Heart right ventricle (tissue), 16 donors: ENCODE measurements at regions not wholly inside any gene's neighbourhood (a gene's known extent, or its start where the extent isn't known, plus 50 kb on each side); places are given as distances from the start of the nearest gene placed in this dataset.

Experiments
- ATAC-seq, 8 donors: fragments of 200-7000 bp; cut with Tn5 transposase; one replicate each; pipeline ENCODE4 v1.9.1; 2020; ENCODE audit warnings: mild to moderate bottlenecking in 8 of 8, moderate library complexity in 8 of 8, moderate number of reproducible peaks in 1 of 8
- DNase-seq, 2 donors: peaks; one replicate each; pipeline ENCODE4 v3.0.0-alpha.2; 2020
- H3K27ac ChIP-seq, 10 donors: fragments of 200-600 bp; sonication (generic) in 2 of 10; one replicate each; pipeline versions ENCODE4 v1.5.0 to v1.8.0; 2020 to 2022; ENCODE audit warnings: mild to moderate bottlenecking in 3 of 10
- H3K27me3 ChIP-seq, 7 donors: fragments of 200-600 bp; one replicate each; pipeline ENCODE4 v1.8.0; 2021 to 2022; ENCODE audit warnings: mild to moderate bottlenecking in 2 of 7
- H3K36me3 ChIP-seq, 9 donors: fragments of 200-600 bp; sonication (generic) in 1 of 9; one replicate each; pipeline versions ENCODE4 v1.5.0 to v1.8.0; 2020 to 2022; ENCODE audit warnings: mild to moderate bottlenecking in 2 of 9
- H3K4me1 ChIP-seq, 9 donors: fragments of 200-600 bp; sonication (generic) in 1 of 9; one replicate each; pipeline versions ENCODE4 v1.5.0 to v1.8.0; 2020 to 2022; ENCODE audit warnings: mild to moderate bottlenecking in 4 of 9
- H3K4me3 ChIP-seq, 10 donors: fragments of 200-600 bp; sonication (generic) in 2 of 10; one replicate each; pipeline versions ENCODE4 v1.5.0 to v1.8.0; 2020 to 2022; ENCODE audit warnings: mild to moderate bottlenecking in 7 of 10, moderate library complexity in 2 of 10
- H3K9me3 ChIP-seq, 11 donors: fragments of 200-600 bp in 10 of 11; sonication (generic) in 2 of 11; one replicate each; pipeline versions ENCODE4 v1.5.0 to v1.8.0; 2013 to 2022; ENCODE audit warnings: mild to moderate bottlenecking in 2 of 11, control low read depth in 1 of 11, moderate library complexity in 1 of 11
- WGBS, 2 donors: extraction: QIAGEN DNeasy Blood & Tissue Kit; methylation state at CpG; one replicate each; pipeline ENCODE4 v1.1.7; 2013; ENCODE audit warnings: inconsistent platforms in 1 of 2; 5-methylcytosine and 5-hydroxymethylcytosine counted together
- intact Hi-C, 10 donors: fragments of 100-400 bp; cut with DNase I; formaldehyde crosslinking; loops; one replicate each; pipeline versions ENCODE4 v1.11.1 to v1.14.2; 2022
- TF ChIP-seq, protein P1 (sequence below), 9 donors: fragments of 200-600 bp; sonication (generic) in 2 of 9; IDR thresholded peaks; one replicate each; pipeline versions ENCODE4 v1.5.0 to v1.8.0; 2021 to 2022; ENCODE audit warnings: antibody characterized with exemption in 9 of 9, mild to moderate bottlenecking in 5 of 9, moderate library complexity in 1 of 9
- donor health status: Arrhythmogenic right ventricular cardiomyopathy.
- donor health status: ischemic (EF 13 %, LVEDD 7.1; RV severe dilation, severe dysfunction).
- donor health status: healthy with polysubstance abuse.
- donor health status: DM: no; HTN: yes; CAD: no.
- donor health status: DM: no; HTN: no; CAD: no.
- donor health status: ischemic (EF 25% LVEDD 6.9; RV normal size, moderate dysfunction).
- donor health status: ischemic (EF 25% LVEDD 5.7; RV mildly dilated, moderate dysfunction).
- donor health status: healthy.
- donor health status: DM: yes; HTN: yes; CAD: no.
- donor health status: Ischemic cardiomyopathy.
- donor health status: ischemic (EF 35%, LVEDD 5.7; RV mildly dilated, moderate dysfunction).
- donor health status: nonischemic (EF 11% LVEDD 7.7; RV severe dilation, severe dysfunction).
- donor health status: DM: yes; HTN: yes; CAD: no.
- donor health status: PGD.
- donor health status: ischemic (EF 29% LVEDD 5.4; RV normal size, mild dysfunction).
- donor health status: nonischemic (EF 23%, LVEDD 6.1; RV moderate dilation, normal function).

DNA sequence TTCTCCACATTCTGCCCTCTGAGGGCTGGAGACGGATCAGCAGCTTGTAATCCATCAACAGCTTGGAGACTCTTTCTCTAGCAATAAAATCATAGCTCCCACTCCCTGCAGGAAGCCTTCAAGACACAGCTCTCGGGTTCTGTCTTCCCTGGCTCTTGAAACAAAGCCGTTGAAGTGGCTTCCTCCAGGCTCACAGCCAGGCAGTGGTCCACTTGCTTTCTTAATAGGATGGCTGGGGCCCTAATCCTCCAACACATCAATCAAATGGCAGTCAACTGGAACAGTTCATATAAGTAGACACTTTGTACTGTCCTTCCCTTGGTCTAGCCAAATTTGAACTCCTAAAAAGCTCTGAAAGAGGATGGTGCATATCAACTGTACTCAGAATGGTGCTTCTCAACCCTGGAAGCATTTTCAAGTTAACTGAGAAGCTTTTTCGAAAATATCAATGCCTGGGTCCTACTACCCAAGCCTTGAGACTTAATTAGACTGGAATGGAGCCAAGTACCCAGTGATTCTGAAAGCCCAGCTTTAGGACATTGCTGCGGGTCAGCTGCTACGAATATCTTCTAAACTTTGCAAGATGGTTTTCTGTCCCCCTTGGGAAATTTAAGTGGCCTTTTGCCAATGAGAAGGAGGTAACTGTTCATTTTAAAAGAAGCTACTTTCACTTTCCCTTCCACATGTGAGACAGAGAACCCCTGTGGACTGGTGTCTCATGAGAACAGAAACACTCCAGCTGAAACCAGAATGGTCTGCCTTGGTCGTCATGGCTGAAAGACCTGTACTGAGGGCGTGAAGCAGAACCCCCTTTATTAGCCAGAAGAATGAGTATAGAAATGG, 74.7 kb downstream of the SC5D start:
- peak overlapping the region in 1 of 10 donors; percentile 31 for H3K27ac ChIP-seq
- intact Hi-C loops: no loop called here
- H3K9me3 ChIP-seq: no peaks in the 10 kb centered on the region
- TF ChIP-seq, protein P1, sequence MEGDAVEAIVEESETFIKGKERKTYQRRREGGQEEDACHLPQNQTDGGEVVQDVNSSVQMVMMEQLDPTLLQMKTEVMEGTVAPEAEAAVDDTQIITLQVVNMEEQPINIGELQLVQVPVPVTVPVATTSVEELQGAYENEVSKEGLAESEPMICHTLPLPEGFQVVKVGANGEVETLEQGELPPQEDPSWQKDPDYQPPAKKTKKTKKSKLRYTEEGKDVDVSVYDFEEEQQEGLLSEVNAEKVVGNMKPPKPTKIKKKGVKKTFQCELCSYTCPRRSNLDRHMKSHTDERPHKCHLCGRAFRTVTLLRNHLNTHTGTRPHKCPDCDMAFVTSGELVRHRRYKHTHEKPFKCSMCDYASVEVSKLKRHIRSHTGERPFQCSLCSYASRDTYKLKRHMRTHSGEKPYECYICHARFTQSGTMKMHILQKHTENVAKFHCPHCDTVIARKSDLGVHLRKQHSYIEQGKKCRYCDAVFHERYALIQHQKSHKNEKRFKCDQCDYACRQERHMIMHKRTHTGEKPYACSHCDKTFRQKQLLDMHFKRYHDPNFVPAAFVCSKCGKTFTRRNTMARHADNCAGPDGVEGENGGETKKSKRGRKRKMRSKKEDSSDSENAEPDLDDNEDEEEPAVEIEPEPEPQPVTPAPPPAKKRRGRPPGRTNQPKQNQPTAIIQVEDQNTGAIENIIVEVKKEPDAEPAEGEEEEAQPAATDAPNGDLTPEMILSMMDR (IDR thresholded peaks at IDR 0.05): no peak
- H3K27me3 ChIP-seq: no peaks in the 10 kb centered on the region
- H3K4me3 ChIP-seq: peak overlapping the region in 3 of 10 donors; percentile 1 to 18 (median 10)
- peaks cover 0 to 28% (median 5%) of the 10 kb centered on the region in 9 donors for H3K4me1 ChIP-seq
- ATAC-seq: peak in 5 of 8 donors; percentile 29 to 57 (median 44)
- WGBS, 2 donors: 39 to 62% methylated on average over 8 of the region's 8 CpGs
- DNase-seq: no peak
- no peaks in the 10 kb centered on the region for H3K36me3 ChIP-seq

DNA sequence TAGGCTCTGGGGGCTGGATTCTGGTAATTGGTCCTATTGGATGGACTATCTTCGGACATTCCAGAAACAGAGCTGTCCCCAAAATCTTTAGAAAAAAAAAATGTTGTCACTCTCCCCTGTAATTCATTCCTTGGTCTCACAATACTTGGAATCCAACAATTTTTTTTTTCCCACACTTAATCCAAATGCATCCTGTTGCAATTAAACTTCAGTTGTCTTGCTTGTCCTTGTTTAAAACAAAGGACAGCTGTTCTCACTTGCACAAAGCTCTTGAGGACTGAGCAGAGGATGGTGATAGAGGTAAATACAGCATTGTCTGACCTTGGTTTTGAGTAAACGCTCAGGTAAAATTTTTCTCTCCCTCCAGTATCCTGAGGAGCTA, 75.3 kb downstream of the SC5D start:
- no peaks in the 10 kb centered on the region for H3K27me3 ChIP-seq
- intact Hi-C loops: no loop called here
- H3K9me3 ChIP-seq: no peaks in the 10 kb centered on the region
- H3K36me3 ChIP-seq: no peaks in the 10 kb centered on the region
- H3K27ac ChIP-seq: peak overlapping the region in 1 of 10 donors; percentile 31
- no peak for DNase-seq
- H3K4me3 ChIP-seq: peak overlapping the region in 3 of 10 donors; percentile 1 to 18 (median 10)
- TF ChIP-seq, protein P1 (IDR thresholded peaks at IDR 0.05): no peak
- WGBS, 2 donors: 54 to 63% methylated on average over 2 of the region's 2 CpGs
- ATAC-seq: no peak
- peaks cover 0 to 32% (median 5%) of the 10 kb centered on the region in 9 donors for H3K4me1 ChIP-seq

DNA sequence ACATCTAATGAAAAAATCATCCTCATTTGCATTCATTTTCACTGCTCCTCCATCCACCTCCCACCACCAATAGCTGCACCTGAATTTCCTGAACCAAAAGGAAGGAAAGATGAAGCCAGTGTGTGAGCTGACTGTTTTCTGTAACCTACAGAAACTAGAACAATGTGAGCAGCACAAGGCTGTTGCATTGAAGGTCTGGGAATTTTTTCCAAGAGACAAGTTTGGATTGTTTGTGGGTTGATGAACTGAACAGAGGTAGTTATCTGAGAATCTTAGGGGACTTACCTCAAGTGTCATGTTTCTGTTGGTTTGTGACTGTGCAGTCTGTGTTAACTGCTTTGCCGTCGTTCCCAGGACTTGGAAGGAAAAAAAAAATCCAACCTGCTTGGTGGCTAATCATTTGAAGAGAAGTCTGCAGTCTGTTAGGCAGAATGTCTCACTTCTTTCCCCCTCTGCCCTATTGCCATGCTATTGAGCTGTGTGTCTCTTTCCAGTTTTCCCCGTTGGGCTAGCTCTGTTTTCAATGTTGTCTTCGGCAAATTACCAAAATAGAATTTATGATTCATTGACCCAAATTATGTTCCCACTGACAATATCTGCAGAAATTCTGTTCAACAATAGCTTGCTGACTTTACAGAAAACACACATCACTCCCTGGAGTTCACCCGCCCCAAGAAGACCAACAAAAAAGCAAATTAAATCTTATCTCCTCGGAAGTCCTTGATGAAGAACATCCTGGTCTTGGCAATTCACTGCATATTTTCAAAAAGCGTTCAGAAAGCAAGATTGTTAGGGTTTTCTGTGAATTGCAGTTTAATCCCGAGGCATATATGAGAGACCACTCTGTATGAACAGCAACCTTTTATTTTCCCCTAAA, 76.0 kb downstream of the SC5D start:
- Histone ChIP-seq H3K9me3 (no peaks in the 10 kb centered on the region), H3K27me3 (peaks cover 0 to 4% (median 0%) of the 10 kb centered on the region in 7 donors), H3K4me3 (no peak overlapping the region), H3K36me3 (no peaks in the 10 kb centered on the region), H3K4me1 (peaks cover 0 to 40% (median 5%) of the 10 kb centered on the region in 9 donors), H3K27ac (no peak overlapping the region)
- no peak for DNase-seq
- WGBS, 2 donors: 32 to 53% methylated on average over 8 of the region's 8 CpGs
- peak in 1 of 8 donors; percentile 29 for ATAC-seq
- TF ChIP-seq, protein P1 (IDR thresholded peaks at IDR 0.05): no peak
- intact Hi-C loops: no loop called here

DNA sequence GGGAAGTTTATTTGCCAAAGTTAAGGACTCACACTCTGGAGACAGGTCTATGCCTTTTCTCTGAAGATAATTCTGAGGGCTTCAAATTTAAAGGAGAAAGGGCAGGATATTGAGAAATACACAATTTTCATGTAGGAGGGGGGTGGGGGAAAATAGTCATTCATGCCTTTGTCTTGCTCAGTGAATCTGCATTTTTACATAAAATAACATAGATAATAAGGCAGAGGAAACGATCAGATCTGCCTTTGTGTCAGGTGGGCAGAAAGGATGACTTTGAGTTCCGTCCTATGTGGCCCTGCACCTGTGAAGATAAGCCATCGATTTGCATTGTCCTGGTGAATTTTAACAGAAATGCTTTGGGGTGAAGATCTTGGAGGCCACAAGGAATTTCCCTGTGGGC, 76.8 kb downstream of the SC5D start:
- Histone ChIP-seq H3K4me1 (peaks cover 0 to 45% (median 5%) of the 10 kb centered on the region in 9 donors), H3K9me3 (no peaks in the 10 kb centered on the region), H3K27ac (no peak overlapping the region), H3K36me3 (no peaks in the 10 kb centered on the region), H3K4me3 (no peak overlapping the region), H3K27me3 (peaks cover 0 to 4% (median 0%) of the 10 kb centered on the region in 7 donors)
- ATAC-seq: no peak
- WGBS, 2 donors: 73 to 78% methylated on average over 3 of the region's 3 CpGs
- DNase-seq: no peak
- TF ChIP-seq, protein P1 (IDR thresholded peaks at IDR 0.05): no peak
- intact Hi-C loops: no loop called here
